ENCODE measurements at regions not wholly inside any gene's neighbourhood (a gene's known extent, or its start where the extent isn't known, plus 50 kb on each side); places are given as distances from the start of the nearest gene placed in this dataset.

GRCh38 chr7:46126675-46127300 is 205.7 kb upstream of the IGFBP3 start:
- no peak overlapping the region for H3K4me3 ChIP-seq
- Mint-ChIP-seq H3K36me3 (ENCODE audit: low read depth) (no peaks in the 10 kb centered on the region), H3K4me3 (no peak overlapping the region), H3K27me3 (ENCODE audit: insufficient read depth, low read depth, poor library complexity) (no peaks in the 10 kb centered on the region), H3K27ac (no peak overlapping the region), H3K9me3 (no peaks in the 10 kb centered on the region), H3K4me1 (no peaks in the 10 kb centered on the region)
- no peaks in the 10 kb centered on the region for H4K20me1 ChIP-seq (replicated peaks; ENCODE audit: insufficient read depth)
- no peak for ATAC-seq
- H3K27me3 ChIP-seq (ENCODE audit: insufficient read depth) = no peaks in the 10 kb centered on the region
- no peak overlapping the region for H3K27ac ChIP-seq (ENCODE audit: low read depth)
- DNase-seq (ENCODE audit: low spot score) = no peak
- no peaks in the 10 kb centered on the region for H3K36me3 ChIP-seq (ENCODE audit: insufficient read depth)
- H3K4me2 ChIP-seq = no peak overlapping the region
- H3K9me2 ChIP-seq (ENCODE audit: insufficient read depth) = no peaks in the 10 kb centered on the region
- no peak overlapping the region for H2AFZ ChIP-seq
- no peaks in the 10 kb centered on the region for H3F3A ChIP-seq (replicated peaks; ENCODE audit: low read depth)
- TF ChIP-seq CREB1 (CRISPR knock-in tag; IDR thresholded peaks at IDR 0.05; ENCODE audit: low read depth) (no peak), JUNB (IDR thresholded peaks at IDR 0.05; ENCODE audit: unreplicated experiment) (no peak), ZNF114 (CRISPR knock-in tag; IDR thresholded peaks at IDR 0.05) (no peak), EZH2phosphoT487 (IDR thresholded peaks at IDR 0.05; ENCODE audit: unreplicated experiment) (no peak), ZNF331 (CRISPR knock-in tag; IDR thresholded peaks at IDR 0.05; ENCODE audit: low read depth) (no peak), NANOG (IDR thresholded peaks at IDR 0.05; ENCODE audit: borderline replicate concordance) (no peak), EZH2 (IDR thresholded peaks at IDR 0.05; ENCODE audit: low read depth, unreplicated experiment) (no peak), REST (IDR thresholded peaks at IDR 0.05; ENCODE audit: unreplicated experiment) (no peak), STAT1 (IDR thresholded peaks at IDR 0.05; ENCODE audit: unreplicated experiment) (no peak), CTCF (conservative IDR thresholded peaks at IDR 0.05; ENCODE audit: low read depth in 2 of 2) (no peak), POLR2AphosphoS5 (IDR thresholded peaks at IDR 0.05; ENCODE audit: low read depth) (no peak)
- H3K4me1 ChIP-seq (ENCODE audit: insufficient read depth) = no peaks in the 10 kb centered on the region
- no peaks in the 10 kb centered on the region for H3K79me2 ChIP-seq (replicated peaks; ENCODE audit: insufficient read depth)
